SKM-1 (cell line): ENCODE measurements at regions not wholly inside any gene's neighbourhood (a gene's known extent, or its start where the extent isn't known, plus 50 kb on each side); places are given as distances from the start of the nearest gene placed in this dataset.
"Not testable (repeated sequence)": the region's sequence is repeated elsewhere in the genome, so short reads cannot be mapped to it uniquely, and the experiment has no call there.

Experiments used
- DNase-seq: peaks from one replicate; lab custom pipeline; 2025; ENCODE audit not compliant: unreplicated experiment; lab: John Stamatoyannopoulos, UW

GRCh38 chr16:75836347-75837010 is 110.2 kb upstream of the CPHXL start:
- DNase-seq, result no peak

GRCh38 chr16:75837264-75837663 is 111.0 kb upstream of the CPHXL start:
- DNase-seq, result no peak

- DNase-seq, result no peak
Observed at GRCh38 chr16:75837681-75838080, 111.4 kb upstream of the CPHXL start.

- DNase-seq, result no peak
Observed at GRCh38 chr16:75841517-75841916, 115.2 kb upstream of the CPHXL start.

- DNase-seq, result no peak
Observed at GRCh38 chr16:75847172-75847571, 120.9 kb upstream of the CPHXL start.

GRCh38 chr16:75854152-75854551 is 127.9 kb upstream of the CPHXL start:
- DNase-seq, result no peak

GRCh38 chr16:75860326-75861053 is 134.2 kb upstream of the CPHXL start:
- DNase-seq, result no peak

GRCh38 chr16:75861311-75862097 is 135.2 kb upstream of the CPHXL start:
- DNase-seq, result no peak

GRCh38 chr16:75862098-75862386 is 135.8 kb upstream of the CPHXL start:
- DNase-seq, result no peak

GRCh38 chr16:75864243-75864642 is 138.0 kb upstream of the CPHXL start:
- no peak for DNase-seq

GRCh38 chr16:75865736-75866135 is 139.4 kb upstream of the CPHXL start:
- DNase-seq, result no peak

GRCh38 chr16:75868636-75869632 is 142.6 kb upstream of the CPHXL start:
- DNase-seq, result no peak

GRCh38 chr16:75881280-75881679 is 155.0 kb upstream of the CPHXL start:
- DNase-seq, result not testable (repeated sequence)

GRCh38 chr16:75899163-75899562 is 172.9 kb upstream of the CPHXL start:
- no peak for DNase-seq

- DNase-seq, result no peak
Observed at GRCh38 chr16:75908331-75909117, 182.2 kb upstream of the CPHXL start.

GRCh38 chr16:75909746-75910145 is 183.5 kb upstream of the CPHXL start:
- DNase-seq, result no peak

- DNase-seq, result no peak
Observed at GRCh38 chr16:75911896-75912295, 185.6 kb upstream of the CPHXL start.

GRCh38 chr16:75913958-75914357 is 187.7 kb upstream of the CPHXL start:
- DNase-seq, result no peak

- DNase-seq, result no peak
Observed at GRCh38 chr16:75916451-75916850, 190.2 kb upstream of the CPHXL start.

GRCh38 chr16:75918109-75918508 is 191.8 kb upstream of the CPHXL start:
- DNase-seq, result no peak
